K562 (cell line): ENCODE measurements at regions not wholly inside any gene's neighbourhood (a gene's known extent, or its start where the extent isn't known, plus 50 kb on each side); places are given as distances from the start of the nearest gene placed in this dataset.
A peak's percentile ranks its signal among the peaks of the same experiment; 100 is the strongest.

Experiments used
- FOXK2 ChIP-seq, 2 experiments: fragments of 450-650 bp; IDR thresholded peaks in 1 of 2; conservative IDR thresholded peaks in 1 of 2; 2 replicates each; pipeline ENCODE4 v1.6.1; 2016; ENCODE audit warnings: low read depth in 2 of 2, mild to moderate bottlenecking in 1 of 2
- HCFC1 ChIP-seq: IDR thresholded peaks from 2 replicates; pipeline ENCODE4 v1.6.1; 2012; ENCODE audit warnings: low read depth, low read length, improper control_type of control experiment
- KAT2B ChIP-seq: IDR thresholded peaks from one replicate; pipeline ENCODE4 v1.6.1; 2012; ENCODE audit warnings: low read depth, mild to moderate bottlenecking, control low read depth, inconsistent platforms, low read length, moderate library complexity
- KLF1 ChIP-seq: fragments of 450-650 bp; IDR thresholded peaks from 2 replicates; pipeline ENCODE4 v1.6.1; 2016; ENCODE audit warnings: missing genetic modification characterization, missing compliant biosample characterization
- MEF2A ChIP-seq: IDR thresholded peaks from 2 replicates; pipeline ENCODE4 v1.6.1; 2011; ENCODE audit warnings: low read depth, mild to moderate bottlenecking, low read length, moderate library complexity; ENCODE audit not compliant: control insufficient read depth
- MIER1 ChIP-seq: fragments of 450-650 bp; IDR thresholded peaks from 2 replicates; pipeline ENCODE4 v1.6.1; 2016; ENCODE audit warnings: antibody characterized with exemption, mild to moderate bottlenecking, low read depth
- MYC ChIP-seq, 2 experiments: fragments of 250-450 bp in 1 of 2; sonication (Bioruptor Pico) in 1 of 2; IDR thresholded peaks; 2 replicates each; pipeline versions ENCODE4 v1.5.1 to v1.6.1; 2012 to 2021; ENCODE audit warnings: low read depth in 2 of 2, borderline replicate concordance in 1 of 2, improper control_type of control experiment in 1 of 2, low read length in 1 of 2, mild to moderate bottlenecking in 1 of 2, moderate library complexity in 1 of 2
- POLR2A ChIP-seq: fragments of 450-650 bp; conservative IDR thresholded peaks from 2 replicates; pipeline ENCODE4 v1.6.1; 2016
- POLR2B ChIP-seq: fragments of 450-650 bp; IDR thresholded peaks from 2 replicates; pipeline ENCODE4 v1.6.1; 2018; ENCODE audit warnings: low read depth; ENCODE audit not compliant: partially characterized antibody
- POLR3A ChIP-seq: IDR thresholded peaks from 2 replicates; pipeline ENCODE4 v1.6.1; 2011; ENCODE audit warnings: borderline replicate concordance, mild to moderate bottlenecking, moderate library complexity; ENCODE audit not compliant: insufficient read length, insufficient read depth; ENCODE audit errors: extremely low read depth
- RAD21 ChIP-seq, 2 experiments: fragments of 250-450 bp in 1 of 2; fragments of 450-650 bp in 1 of 2; sonication (Bioruptor Pico) in 1 of 2; formaldehyde crosslinking in 1 of 2; IDR thresholded peaks in 1 of 2; conservative IDR thresholded peaks in 1 of 2; 2 replicates each; pipeline versions ENCODE4 v1.4.0 to v1.8.0; 2020 to 2022; ENCODE audit warnings: mild to moderate bottlenecking in 2 of 2, moderate library complexity in 1 of 2
- RBBP5 ChIP-seq: fragments of 200-600 bp; sonication (generic); IDR thresholded peaks from 2 replicates; pipeline ENCODE4 v1.6.1; 2012; ENCODE audit warnings: borderline replicate concordance, mild to moderate bottlenecking, low read length, control low read depth, inconsistent platforms; ENCODE audit not compliant: insufficient read depth, poor library complexity, severe bottlenecking
- SMAD1 ChIP-seq: fragments of 150-350 bp; IDR thresholded peaks from 2 replicates; pipeline ENCODE4 v1.6.1; 2014; ENCODE audit warnings: low read length, low read depth; ENCODE audit not compliant: partially characterized antibody
- SRF ChIP-seq, 2 experiments: fragments of 250-450, 450-650 bp in 1 of 2; sonication (Bioruptor Pico) in 1 of 2; sonication (generic) in 1 of 2; formaldehyde crosslinking; IDR thresholded peaks; 2 replicates each; pipeline versions ENCODE4 v1.5.0 to v1.5.1; 2020 to 2022; ENCODE audit warnings: mild to moderate bottlenecking in 1 of 2, missing genetic modification reagents in 1 of 2
- TEAD1 ChIP-seq, 2 experiments: fragments of 450-650 bp in 1 of 2; sonication (generic) in 1 of 2; formaldehyde crosslinking; IDR thresholded peaks; 2 replicates each; pipeline versions ENCODE4 v1.4.0 to v1.8.0; 2020 to 2022; ENCODE audit warnings: mild to moderate bottlenecking in 2 of 2, missing genetic modification reagents in 1 of 2
- THRA ChIP-seq: fragments of 450-650 bp; IDR thresholded peaks from 2 replicates; pipeline ENCODE4 v1.6.1; 2017; ENCODE audit warnings: mild to moderate bottlenecking, moderate library complexity
- YY1 ChIP-seq, 3 experiments: IDR thresholded peaks; 2 replicates each; pipeline ENCODE4 v1.6.1; 2011; ENCODE audit warnings: low read length in 2 of 3, mild to moderate bottlenecking in 2 of 3, moderate library complexity in 2 of 3, borderline replicate concordance in 1 of 3, control low read depth in 1 of 3, low read depth in 1 of 3; ENCODE audit not compliant: insufficient read depth in 3 of 3, insufficient replicate concordance in 2 of 3, control insufficient read depth in 1 of 3, insufficient read length in 1 of 3; ENCODE audit errors: extremely low read depth in 1 of 3
- ZBTB7A ChIP-seq: IDR thresholded peaks from 2 replicates; pipeline ENCODE4 v1.6.1; 2011; ENCODE audit warnings: low read depth, mild to moderate bottlenecking, low read length, moderate library complexity, borderline replicate concordance; ENCODE audit not compliant: control insufficient read depth
- ZFP36 ChIP-seq: fragments of 150-350 bp; IDR thresholded peaks from 2 replicates; pipeline ENCODE4 v1.6.1; 2018; ENCODE audit warnings: low read length, low read depth; ENCODE audit not compliant: partially characterized antibody
- ZNF197 ChIP-seq: fragments of 200-800 bp; sonication (Bioruptor generic); IDR thresholded peaks from 2 replicates; pipeline ENCODE4 v1.6.1; 2016; ENCODE audit warnings: low read depth, missing genetic modification characterization, missing compliant biosample characterization
- TF ChIP-seq, protein P1 (sequence below): sonication (generic); formaldehyde crosslinking; IDR thresholded peaks from 2 replicates; pipeline ENCODE4 v1.8.0; 2022; ENCODE audit warnings: missing genetic modification reagents, mild to moderate bottlenecking, moderate library complexity, borderline replicate concordance

GRCh38 chr6:28764014-28764723 lies 159.6 kb downstream of the TRIM27 start (continued):
- TF ChIP-seq RBBP5 (peak; percentile 73), SRF (CRISPR knock-in tag; IDR thresholded peaks at IDR 0.05) (peak in 1 of 2 experiments; percentile 81; a peak in 2 of 4 replicates), YY1 (IDR thresholded peaks at IDR 0.05; ENCODE audit: borderline replicate concordance in 1 of 3, control insufficient read depth in 1 of 3, extremely low read depth in 1 of 3, insufficient read depth in 3 of 3, insufficient read length in 1 of 3, insufficient replicate concordance in 2 of 3, low read depth in 1 of 3, low read length in 2 of 3) (peak in 1 of 3 experiments; percentile 29), MEF2A (peak; percentile 37; the same call in 1 of the 2 replicates), POLR3A (peak; percentile 75), THRA (no peak), ZBTB7A (peak; percentile 70; the same call in 1 of the 2 replicates), HCFC1 (peak; percentile 37; the same call in 1 of the 2 replicates), MIER1 (0 out of 2 replicates have a peak, but pooled peaks have one; percentile 38), TEAD1 (CRISPR knock-in tag; IDR thresholded peaks at IDR 0.05) (0 out of 4 replicates have a peak, but pooled peaks of 1 of the 2 experiments have one; percentile 40), RAD21 (CRISPR knock-in tag; conservative IDR thresholded peaks at IDR 0.05 in 1 of 2, IDR thresholded peaks at IDR 0.05 in 1 of 2) (0 out of 4 replicates have a peak, but pooled peaks of 1 of the 2 experiments have one; percentile 5), ZNF197 (peak; percentile 75; the same call in 1 of the 2 replicates), POLR2A (peak; percentile 81), KAT2B (no peak), KLF1 (no peak), POLR2B (peak; percentile 55), SMAD1 (peak; percentile 66), ZFP36 (peak; percentile 46), MYC (IDR thresholded peaks at IDR 0.05; ENCODE audit: low read depth, low read length) (peak; percentile 86), MYC (CRISPR knock-in tag; IDR thresholded peaks at IDR 0.05; ENCODE audit: borderline replicate concordance, low read depth) (0 out of 2 replicates have a peak, but pooled peaks have one; percentile 19), FOXK2 (conservative IDR thresholded peaks at IDR 0.05 in 1 of 2, IDR thresholded peaks at IDR 0.05 in 1 of 2; ENCODE audit: low read depth in 2 of 2) (peak; percentile 52 to 80)
- TF ChIP-seq, protein P1, sequence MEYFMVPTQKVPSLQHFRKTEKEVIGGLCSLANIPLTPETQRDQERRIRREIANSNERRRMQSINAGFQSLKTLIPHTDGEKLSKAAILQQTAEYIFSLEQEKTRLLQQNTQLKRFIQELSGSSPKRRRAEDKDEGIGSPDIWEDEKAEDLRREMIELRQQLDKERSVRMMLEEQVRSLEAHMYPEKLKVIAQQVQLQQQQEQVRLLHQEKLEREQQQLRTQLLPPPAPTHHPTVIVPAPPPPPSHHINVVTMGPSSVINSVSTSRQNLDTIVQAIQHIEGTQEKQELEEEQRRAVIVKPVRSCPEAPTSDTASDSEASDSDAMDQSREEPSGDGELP (CRISPR knock-in tag), result peak; percentile 64; the same call in 1 of the 2 replicates
